ENCODE measurements at regions not wholly inside any gene's neighbourhood (a gene's known extent, or its start where the extent isn't known, plus 50 kb on each side); places are given as distances from the start of the nearest gene placed in this dataset.

- no peaks in the 10 kb centered on the region for H3K36me3 ChIP-seq
- no peak for TF ChIP-seq CTCF (IDR thresholded peaks at IDR 0.05; ENCODE audit: low read depth, low read length)
- H3K4me1 ChIP-seq = no peaks in the 10 kb centered on the region
- DNase-seq = no peak
- no peak overlapping the region for H3K4me3 ChIP-seq (ENCODE audit: low read depth, low read length)
- no peaks in the 10 kb centered on the region for H3K27me3 ChIP-seq
- H3K9me3 ChIP-seq = no peaks in the 10 kb centered on the region
These were observed 140.3 kb downstream of the NEDD1 start for GRCh38 chr12:97047361-97047760.

DNA sequence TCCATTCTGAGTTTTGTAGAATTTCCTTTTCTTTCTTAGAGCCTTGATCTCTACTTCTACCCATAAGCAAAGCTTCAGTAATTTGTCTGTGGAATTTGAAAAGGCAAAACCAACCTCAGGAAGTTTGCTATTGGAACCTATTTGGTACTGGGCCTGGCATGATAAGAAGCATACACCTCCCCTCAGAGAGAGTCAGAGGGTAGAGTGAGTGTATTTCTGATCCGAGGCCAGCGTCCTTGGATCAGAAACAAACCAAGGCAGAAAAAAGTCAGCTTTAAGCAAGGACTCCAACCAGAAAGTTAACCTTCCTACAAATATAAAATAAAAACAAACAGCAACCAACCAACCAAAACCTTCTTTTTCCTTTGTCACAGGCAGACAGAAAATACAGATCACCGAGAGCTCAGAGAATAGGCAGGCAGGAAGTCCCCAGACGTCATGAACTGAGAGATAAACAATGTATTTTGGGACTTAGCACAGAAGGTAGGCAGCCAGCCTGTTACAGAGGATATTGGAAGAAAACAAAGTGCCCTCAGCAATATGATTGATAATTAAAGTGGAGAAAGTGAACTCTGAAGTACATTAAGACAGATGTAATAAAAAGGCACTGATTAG, 141.5 kb downstream of the NEDD1 start:
- Histone ChIP-seq H3K27me3 (no peaks in the 10 kb centered on the region), H3K9me3 (no peaks in the 10 kb centered on the region), H3K4me3 (ENCODE audit: low read depth, low read length) (no peak overlapping the region), H3K36me3 (no peaks in the 10 kb centered on the region), H3K4me1 (no peaks in the 10 kb centered on the region)
- TF ChIP-seq CTCF (IDR thresholded peaks at IDR 0.05; ENCODE audit: low read depth, low read length) = no peak
- DNase-seq = no peak

GRCh38 chr12:97050509-97050908, 143.5 kb downstream of the NEDD1 start:
- no peaks in the 10 kb centered on the region for H3K4me1 ChIP-seq
- no peaks in the 10 kb centered on the region for H3K36me3 ChIP-seq
- H3K27me3 ChIP-seq = no peaks in the 10 kb centered on the region
- no peak for DNase-seq
- TF ChIP-seq CTCF (IDR thresholded peaks at IDR 0.05; ENCODE audit: low read depth, low read length) = no peak
- no peaks in the 10 kb centered on the region for H3K9me3 ChIP-seq
- no peak overlapping the region for H3K4me3 ChIP-seq (ENCODE audit: low read depth, low read length)

GRCh38 chr12:97051341-97051740, 144.3 kb downstream of the NEDD1 start:
- Histone ChIP-seq H3K27me3 (no peaks in the 10 kb centered on the region), H3K36me3 (no peaks in the 10 kb centered on the region), H3K9me3 (no peaks in the 10 kb centered on the region), H3K4me1 (no peaks in the 10 kb centered on the region), H3K4me3 (ENCODE audit: low read depth, low read length) (no peak overlapping the region)
- no peak for TF ChIP-seq CTCF (IDR thresholded peaks at IDR 0.05; ENCODE audit: low read depth, low read length)
- DNase-seq = no peak

DNA sequence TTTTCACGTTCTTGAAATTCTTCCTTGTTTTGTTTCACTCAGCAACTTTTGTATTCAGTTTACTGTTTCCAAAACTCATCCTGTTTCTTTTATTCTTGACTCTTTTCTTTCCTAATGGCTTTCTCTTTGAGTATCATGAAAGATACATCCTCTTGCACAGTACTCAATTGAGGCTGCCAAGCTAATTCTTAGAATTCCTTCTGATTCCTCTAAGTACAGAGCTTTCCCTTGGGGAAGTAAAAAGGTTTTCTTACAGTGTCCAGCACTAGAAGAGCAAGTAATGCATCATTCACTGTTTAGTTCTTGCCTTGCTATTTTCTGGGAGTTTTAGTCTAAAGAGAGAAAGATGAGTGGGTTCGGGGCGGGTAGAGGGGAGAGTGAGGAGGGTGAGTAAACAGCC, 154.1 kb downstream of the NEDD1 start:
- H3K4me1 ChIP-seq = no peaks in the 10 kb centered on the region
- TF ChIP-seq CTCF (IDR thresholded peaks at IDR 0.05; ENCODE audit: low read depth, low read length) = no peak
- no peaks in the 10 kb centered on the region for H3K27me3 ChIP-seq

GRCh38 chr12:97063292-97063935, 156.4 kb downstream of the NEDD1 start:
- DNase-seq = no peak
- no peak for TF ChIP-seq CTCF (IDR thresholded peaks at IDR 0.05; ENCODE audit: low read depth, low read length)
- Histone ChIP-seq H3K4me3 (ENCODE audit: low read depth, low read length) (no peak overlapping the region), H3K4me1 (no peaks in the 10 kb centered on the region), H3K36me3 (no peaks in the 10 kb centered on the region), H3K27me3 (no peaks in the 10 kb centered on the region), H3K9me3 (no peaks in the 10 kb centered on the region)

More for the DNA sequence above, 154.1 kb downstream of the NEDD1 start:
- Histone ChIP-seq H3K36me3 (no peaks in the 10 kb centered on the region), H3K4me3 (ENCODE audit: low read depth, low read length) (no peak overlapping the region), H3K9me3 (no peaks in the 10 kb centered on the region)
- no peak for DNase-seq
